Ishikawa (cell line): ENCODE measurements at regions not wholly inside any gene's neighbourhood (a gene's known extent, or its start where the extent isn't known, plus 50 kb on each side); places are given as distances from the start of the nearest gene placed in this dataset.

Source experiments
- CEBPB ChIP-seq: IDR thresholded peaks from 2 replicates; pipeline ENCODE4 v1.6.1; 2012
- CREB1 ChIP-seq: IDR thresholded peaks from 2 replicates; pipeline ENCODE4 v1.6.1; 2012; ENCODE audit warnings: low read depth
- EGR1 ChIP-seq: IDR thresholded peaks from 2 replicates; pipeline ENCODE4 v1.6.1; 2012
- EP300 ChIP-seq: IDR thresholded peaks from 2 replicates; pipeline ENCODE4 v1.6.1; 2012; ENCODE audit warnings: borderline replicate concordance
- FOXM1 ChIP-seq: IDR thresholded peaks from 2 replicates; pipeline ENCODE4 v1.6.1; 2012; ENCODE audit warnings: low read depth, borderline replicate concordance
- NFIC ChIP-seq: IDR thresholded peaks from 2 replicates; pipeline ENCODE4 v1.6.1; 2012
- RAD21 ChIP-seq: IDR thresholded peaks from 2 replicates; pipeline ENCODE4 v1.6.1; 2012; ENCODE audit warnings: low read depth
- TAF1 ChIP-seq: IDR thresholded peaks from 2 replicates; pipeline ENCODE4 v1.6.1; 2012; ENCODE audit warnings: low read depth, mild to moderate bottlenecking
- TCF12 ChIP-seq: IDR thresholded peaks from 2 replicates; pipeline ENCODE4 v1.6.1; 2012; ENCODE audit warnings: low read depth
- TEAD4 ChIP-seq: IDR thresholded peaks from 2 replicates; pipeline ENCODE4 v1.6.1; 2012
- YY1 ChIP-seq: IDR thresholded peaks from 2 replicates; pipeline ENCODE4 v1.6.1; 2012; ENCODE audit warnings: low read depth
- ZBTB7A ChIP-seq: IDR thresholded peaks from 2 replicates; pipeline ENCODE4 v1.6.1; 2012; ENCODE audit warnings: low read depth
- TF ChIP-seq, protein P1 (sequence below): IDR thresholded peaks from 2 replicates; pipeline ENCODE4 v1.6.1; 2012
- TF ChIP-seq, protein P2 (sequence below): IDR thresholded peaks from 2 replicates; pipeline ENCODE4 v1.6.1; 2012
- TF ChIP-seq, protein P3 (sequence below): IDR thresholded peaks from 2 replicates; pipeline ENCODE4 v1.6.1; 2012; ENCODE audit warnings: low read depth, mild to moderate bottlenecking

DNA sequence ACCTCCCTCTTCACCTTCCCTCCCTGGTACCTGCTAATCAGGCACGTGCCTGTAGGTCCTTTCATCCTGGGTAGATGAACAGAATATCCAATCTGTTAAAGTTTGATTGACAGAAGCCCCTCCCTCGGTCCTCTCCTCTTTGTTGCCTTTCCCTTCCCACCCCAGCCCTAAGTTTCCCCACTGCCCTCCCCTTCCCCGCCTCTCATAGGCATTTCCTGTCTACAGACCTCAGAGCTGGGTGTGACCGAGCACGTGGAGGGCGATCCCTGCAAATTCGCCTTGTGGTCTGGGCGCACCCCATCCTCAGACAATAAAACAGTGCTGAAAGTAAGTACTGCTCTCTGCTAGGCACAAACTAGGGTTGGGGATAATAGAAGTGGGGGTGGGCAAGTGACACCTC, 239.2 kb upstream of the UMPS start:
- TF ChIP-seq FOXM1 = no peak
- no peak for TF ChIP-seq ZBTB7A
- no peak for TF ChIP-seq CREB1
- TF ChIP-seq, protein P1, sequence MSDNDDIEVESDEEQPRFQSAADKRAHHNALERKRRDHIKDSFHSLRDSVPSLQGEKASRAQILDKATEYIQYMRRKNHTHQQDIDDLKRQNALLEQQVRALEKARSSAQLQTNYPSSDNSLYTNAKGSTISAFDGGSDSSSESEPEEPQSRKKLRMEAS = no peak
- TF ChIP-seq, protein P2, sequence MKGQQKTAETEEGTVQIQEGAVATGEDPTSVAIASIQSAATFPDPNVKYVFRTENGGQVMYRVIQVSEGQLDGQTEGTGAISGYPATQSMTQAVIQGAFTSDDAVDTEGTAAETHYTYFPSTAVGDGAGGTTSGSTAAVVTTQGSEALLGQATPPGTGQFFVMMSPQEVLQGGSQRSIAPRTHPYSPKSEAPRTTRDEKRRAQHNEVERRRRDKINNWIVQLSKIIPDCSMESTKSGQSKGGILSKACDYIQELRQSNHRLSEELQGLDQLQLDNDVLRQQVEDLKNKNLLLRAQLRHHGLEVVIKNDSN = no peak
- no peak for TF ChIP-seq TAF1
- TF ChIP-seq RAD21 = no peak

DNA sequence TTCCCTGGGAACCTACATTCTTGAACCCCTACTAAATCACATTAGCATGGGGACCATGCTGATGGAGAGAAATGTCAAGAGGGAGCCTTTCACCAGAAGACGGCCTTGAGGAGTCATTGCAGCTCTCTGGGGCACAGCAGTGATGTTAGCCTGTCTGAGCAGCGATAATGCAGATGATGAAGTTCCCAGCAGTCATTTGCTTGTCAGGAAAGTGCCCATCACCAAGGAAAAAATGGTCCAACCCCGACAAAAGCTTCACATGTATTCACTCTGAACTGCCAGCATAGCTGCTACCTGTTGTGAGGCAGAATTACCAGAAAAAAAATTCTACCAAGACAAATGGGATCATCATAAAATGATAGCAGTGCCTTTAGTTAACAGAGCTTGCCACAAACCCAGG, 238.4 kb upstream of the UMPS start:
- TF ChIP-seq FOXM1 (no peak), ZBTB7A (no peak), CEBPB (no peak)
- TF ChIP-seq, protein P2 = no peak

DNA sequence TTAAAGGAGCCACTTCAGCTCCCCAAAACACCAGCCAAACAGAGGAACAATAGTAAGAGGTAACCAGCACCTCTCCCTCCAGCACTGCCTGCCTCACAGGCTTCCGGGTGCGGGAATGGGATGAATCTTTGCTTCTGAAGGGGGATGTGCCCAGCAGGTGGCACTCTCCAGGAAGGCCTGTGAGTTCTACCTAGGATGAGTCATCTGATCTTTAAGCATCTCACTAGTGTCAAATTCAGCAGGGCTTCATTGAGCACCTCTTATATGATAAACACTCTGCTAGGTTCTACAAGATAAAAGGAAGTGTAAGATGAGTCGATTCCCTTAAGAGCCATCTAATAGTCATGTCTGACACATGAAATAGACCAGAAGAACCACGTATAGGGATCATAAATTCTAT, 237.4 kb upstream of the UMPS start:
- TF ChIP-seq TAF1 (no peak), YY1 (no peak), RAD21 (peak; percentile 41)

DNA sequence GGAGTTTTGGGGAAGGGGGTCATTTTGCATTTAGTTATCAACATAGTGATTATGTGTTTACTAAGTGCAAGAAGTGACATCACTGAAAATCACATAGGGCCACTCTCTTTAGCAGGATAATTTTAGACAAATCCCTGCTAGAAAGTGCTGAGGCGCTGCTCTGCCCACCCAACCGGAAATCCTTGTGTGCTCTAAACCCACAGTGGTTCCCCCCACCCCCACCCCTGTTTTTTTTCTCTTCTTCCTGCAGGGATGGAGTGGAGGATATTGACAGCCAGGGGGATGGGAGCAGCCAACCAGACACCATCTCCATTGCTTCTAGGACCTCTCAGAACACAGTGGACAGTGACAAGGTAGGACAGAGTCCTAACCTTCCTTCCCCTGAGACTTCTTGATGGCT, 234.2 kb upstream of the UMPS start:
- TF ChIP-seq RAD21 (no peak), FOXM1 (no peak), TAF1 (no peak), TCF12 (no peak), EGR1 (no peak), YY1 (no peak)

DNA sequence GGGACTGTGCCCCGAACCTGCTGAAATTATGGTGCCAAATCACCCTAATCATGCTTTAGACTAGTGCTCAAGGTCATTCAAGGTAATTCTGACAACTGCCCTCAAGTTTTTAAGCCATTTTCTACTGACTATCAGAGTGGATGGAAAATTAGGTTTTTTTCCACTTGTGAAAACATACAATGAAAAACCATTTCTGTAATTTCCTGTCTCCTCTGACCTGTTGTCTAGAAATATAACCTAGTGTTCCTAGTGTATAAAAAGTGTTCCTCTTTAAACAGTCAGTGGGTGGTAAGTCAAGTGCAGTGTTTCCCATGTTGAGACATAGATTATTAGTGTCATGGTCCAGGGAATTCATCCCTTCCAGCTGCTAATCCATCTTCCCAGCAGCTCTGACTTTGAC, 232.8 kb upstream of the UMPS start:
- TF ChIP-seq FOXM1 = no peak
- no peak for TF ChIP-seq TEAD4
- no peak for TF ChIP-seq TCF12

DNA sequence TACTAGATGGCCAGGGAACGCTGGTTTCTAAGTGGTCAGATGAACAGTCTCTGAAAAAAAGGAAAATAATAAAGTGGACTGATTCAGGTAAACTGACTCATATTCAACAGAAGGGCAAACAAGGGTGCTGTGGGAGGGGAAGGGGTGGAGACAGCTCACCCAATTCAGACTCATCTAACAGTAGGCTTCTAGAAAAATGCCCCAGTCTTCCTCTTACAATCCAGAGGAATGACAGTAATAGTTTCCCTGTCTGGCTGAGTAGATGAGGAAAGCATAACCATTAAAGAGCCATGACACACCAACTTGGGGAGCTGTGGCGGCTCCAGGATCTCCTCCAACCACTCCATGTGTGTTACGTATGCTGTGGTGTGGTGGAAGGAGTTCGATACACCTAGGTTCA, 231.4 kb upstream of the UMPS start:
- TF ChIP-seq TEAD4 (no peak), TCF12 (no peak), CEBPB (no peak), RAD21 (no peak), ZBTB7A (no peak), CREB1 (no peak), YY1 (no peak), EGR1 (no peak), TAF1 (no peak), FOXM1 (no peak), EP300 (no peak), NFIC (no peak)
- TF ChIP-seq, protein P3, sequence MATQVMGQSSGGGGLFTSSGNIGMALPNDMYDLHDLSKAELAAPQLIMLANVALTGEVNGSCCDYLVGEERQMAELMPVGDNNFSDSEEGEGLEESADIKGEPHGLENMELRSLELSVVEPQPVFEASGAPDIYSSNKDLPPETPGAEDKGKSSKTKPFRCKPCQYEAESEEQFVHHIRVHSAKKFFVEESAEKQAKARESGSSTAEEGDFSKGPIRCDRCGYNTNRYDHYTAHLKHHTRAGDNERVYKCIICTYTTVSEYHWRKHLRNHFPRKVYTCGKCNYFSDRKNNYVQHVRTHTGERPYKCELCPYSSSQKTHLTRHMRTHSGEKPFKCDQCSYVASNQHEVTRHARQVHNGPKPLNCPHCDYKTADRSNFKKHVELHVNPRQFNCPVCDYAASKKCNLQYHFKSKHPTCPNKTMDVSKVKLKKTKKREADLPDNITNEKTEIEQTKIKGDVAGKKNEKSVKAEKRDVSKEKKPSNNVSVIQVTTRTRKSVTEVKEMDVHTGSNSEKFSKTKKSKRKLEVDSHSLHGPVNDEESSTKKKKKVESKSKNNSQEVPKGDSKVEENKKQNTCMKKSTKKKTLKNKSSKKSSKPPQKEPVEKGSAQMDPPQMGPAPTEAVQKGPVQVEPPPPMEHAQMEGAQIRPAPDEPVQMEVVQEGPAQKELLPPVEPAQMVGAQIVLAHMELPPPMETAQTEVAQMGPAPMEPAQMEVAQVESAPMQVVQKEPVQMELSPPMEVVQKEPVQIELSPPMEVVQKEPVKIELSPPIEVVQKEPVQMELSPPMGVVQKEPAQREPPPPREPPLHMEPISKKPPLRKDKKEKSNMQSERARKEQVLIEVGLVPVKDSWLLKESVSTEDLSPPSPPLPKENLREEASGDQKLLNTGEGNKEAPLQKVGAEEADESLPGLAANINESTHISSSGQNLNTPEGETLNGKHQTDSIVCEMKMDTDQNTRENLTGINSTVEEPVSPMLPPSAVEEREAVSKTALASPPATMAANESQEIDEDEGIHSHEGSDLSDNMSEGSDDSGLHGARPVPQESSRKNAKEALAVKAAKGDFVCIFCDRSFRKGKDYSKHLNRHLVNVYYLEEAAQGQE = no peak
- TF ChIP-seq, protein P1 = no peak
- TF ChIP-seq, protein P2 = no peak

DNA sequence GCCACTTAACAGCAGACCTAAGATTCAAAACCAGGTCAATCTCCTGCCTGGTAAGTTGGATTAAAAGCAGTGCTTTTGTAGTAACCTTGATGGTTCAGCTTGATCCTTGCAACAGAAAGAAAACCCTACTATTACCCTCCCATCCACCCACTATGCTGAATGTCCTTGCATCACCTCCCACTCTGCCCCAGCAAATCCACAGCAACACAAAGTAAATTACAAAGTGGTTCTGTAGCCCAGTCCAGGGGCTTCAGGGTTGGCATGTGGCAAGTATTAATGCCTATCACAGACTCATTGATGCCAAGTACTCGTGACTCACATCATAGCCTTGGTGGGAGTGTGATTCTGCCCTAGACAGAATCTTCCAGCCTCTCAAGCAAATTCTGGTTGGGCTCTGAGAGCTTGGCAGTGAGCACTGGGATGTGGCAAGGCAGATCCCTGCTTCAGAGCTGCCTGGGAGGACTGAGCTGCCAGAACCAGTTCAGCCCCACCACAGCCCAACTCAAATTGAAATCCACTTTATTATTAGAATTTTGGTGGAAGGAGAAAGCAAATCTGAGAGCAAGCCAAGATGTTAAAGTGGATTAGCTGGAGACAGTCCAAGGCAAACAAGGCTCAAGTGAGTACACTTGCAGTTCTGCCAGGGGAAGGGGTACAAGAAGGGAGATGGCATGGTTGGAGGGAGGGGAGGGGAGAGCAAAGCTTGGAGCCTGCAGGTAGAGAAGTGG, 225.8 kb upstream of the UMPS start:
- TF ChIP-seq YY1 = no peak
- TF ChIP-seq CEBPB = no peak
- TF ChIP-seq, protein P2 = no peak
- no peak for TF ChIP-seq EP300
- TF ChIP-seq TCF12 = no peak
- TF ChIP-seq RAD21 = no peak
- TF ChIP-seq NFIC = no peak
- no peak for TF ChIP-seq ZBTB7A
- TF ChIP-seq, protein P3 = no peak
- TF ChIP-seq, protein P1 = no peak
